Lower leg skin (tissue), 3 donors: ENCODE measurements at regions not wholly inside any gene's neighbourhood (a gene's known extent, or its start where the extent isn't known, plus 50 kb on each side); places are given as distances from the start of the nearest gene placed in this dataset.

Experiments
- POLR2A ChIP-seq, 2 donors: fragments of 450-650 bp; IDR thresholded peaks; one replicate each; pipeline ENCODE4 v1.6.1; 2016 to 2017; ENCODE audit warnings: antibody characterized with exemption in 2 of 2, mild to moderate bottlenecking in 1 of 2, moderate library complexity in 1 of 2
- TF ChIP-seq, protein P1 (sequence below), 3 donors: fragments of 450-650 bp; IDR thresholded peaks; one replicate each; pipeline ENCODE4 v1.5.1; 2016; ENCODE audit warnings: antibody characterized with exemption in 3 of 3, mild to moderate bottlenecking in 3 of 3, moderate library complexity in 2 of 3

DNA sequence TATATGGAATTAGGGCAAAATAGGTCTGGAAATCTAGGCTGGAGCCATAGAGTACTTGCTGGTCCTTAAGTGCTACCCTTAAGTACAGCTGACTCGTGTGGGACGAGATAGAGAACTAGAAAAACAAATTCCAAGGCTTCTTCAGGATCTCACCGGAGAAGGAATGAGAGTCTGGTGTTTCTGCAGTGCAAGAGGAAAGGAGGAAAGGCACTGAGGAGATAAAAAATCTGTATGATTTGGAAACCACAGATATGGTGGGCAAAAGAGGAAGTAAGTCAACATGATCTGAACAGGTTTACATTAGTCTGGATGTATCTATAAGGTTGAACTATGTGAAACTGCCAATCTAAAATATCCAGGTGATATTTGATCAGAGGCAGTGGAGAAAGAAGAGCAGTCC is 134.4 kb upstream of the SOX5 start:
- TF ChIP-seq, protein P1, sequence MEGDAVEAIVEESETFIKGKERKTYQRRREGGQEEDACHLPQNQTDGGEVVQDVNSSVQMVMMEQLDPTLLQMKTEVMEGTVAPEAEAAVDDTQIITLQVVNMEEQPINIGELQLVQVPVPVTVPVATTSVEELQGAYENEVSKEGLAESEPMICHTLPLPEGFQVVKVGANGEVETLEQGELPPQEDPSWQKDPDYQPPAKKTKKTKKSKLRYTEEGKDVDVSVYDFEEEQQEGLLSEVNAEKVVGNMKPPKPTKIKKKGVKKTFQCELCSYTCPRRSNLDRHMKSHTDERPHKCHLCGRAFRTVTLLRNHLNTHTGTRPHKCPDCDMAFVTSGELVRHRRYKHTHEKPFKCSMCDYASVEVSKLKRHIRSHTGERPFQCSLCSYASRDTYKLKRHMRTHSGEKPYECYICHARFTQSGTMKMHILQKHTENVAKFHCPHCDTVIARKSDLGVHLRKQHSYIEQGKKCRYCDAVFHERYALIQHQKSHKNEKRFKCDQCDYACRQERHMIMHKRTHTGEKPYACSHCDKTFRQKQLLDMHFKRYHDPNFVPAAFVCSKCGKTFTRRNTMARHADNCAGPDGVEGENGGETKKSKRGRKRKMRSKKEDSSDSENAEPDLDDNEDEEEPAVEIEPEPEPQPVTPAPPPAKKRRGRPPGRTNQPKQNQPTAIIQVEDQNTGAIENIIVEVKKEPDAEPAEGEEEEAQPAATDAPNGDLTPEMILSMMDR (IDR thresholded peaks at IDR 0.05), result no peak
- TF ChIP-seq POLR2A (IDR thresholded peaks at IDR 0.05), result no peak
